K562 (cell line): ENCODE measurements at regions not wholly inside any gene's neighbourhood (a gene's known extent, or its start where the extent isn't known, plus 50 kb on each side); places are given as distances from the start of the nearest gene placed in this dataset.

Source experiments
- ATAC-seq: fragments of 200-7000 bp; cut with Tn5 transposase; 3 replicates; pipeline ENCODE4 v1.9.1; 2020; ENCODE audit warnings: moderate library complexity
- BruUV-seq: library from RNA; stranded (reverse); fragments of 400-500 nt; replicated peaks from 2 replicates; lab custom pipeline; 2021; lab: Mats Ljungman, UMichigan
- CTCF ChIA-PET: fragments of 300-600 bp; formaldehyde crosslinking; extraction: SDS; loops from one replicate; lab custom pipeline; 2021; ENCODE audit warnings: low intra/inter-chr PET ratio; lab: Yijun Ruan, JAX
- POLR2A ChIA-PET: fragments of 300-600, 350-650 bp; sonication (Branson Sonifier 250); formaldehyde crosslinking; extraction: SDS; loops from one replicate; lab custom pipeline; 2021; ENCODE audit warnings: antibody characterized with exemption, inconsistent platforms; lab: Yijun Ruan, JAX
- DNase-seq, 4 experiments: peaks; one replicate each; pipeline versions ENCODE4 v3.0.0 to v3.0.0-alpha.2; 2011 to 2018; ENCODE audit warnings: low spot score in 3 of 4, mixed read lengths in 3 of 4; ENCODE audit errors: extremely low read depth in 1 of 4
- FAIRE-seq: peaks from 2 replicates; lab custom pipeline; 2011; peaks lifted over from hg19 to GRCh38; lab: Jason Lieb, UNC
- H2AFZ ChIP-seq: 2 replicates; pipeline ENCODE4 v1.6.0; 2011; ENCODE audit warnings: low read depth, low read length, control low read depth, inconsistent platforms
- H3K27ac ChIP-seq: fragments of 200-600 bp; 3 replicates; pipeline ENCODE4 v1.8.0; 2011; ENCODE audit warnings: low read depth, mild to moderate bottlenecking, control low read depth, inconsistent platforms, low read length, moderate library complexity, mixed read lengths; ENCODE audit errors: extremely low read depth
- H3K27me3 ChIP-seq, 2 experiments: fragments of 300-600 bp in 1 of 2; 2 replicates in 1 of 2; 3 replicates in 1 of 2; pipeline versions ENCODE4 v1.6.0 to v1.8.0; 2011; ENCODE audit warnings: inconsistent platforms in 2 of 2, low read length in 2 of 2, mild to moderate bottlenecking in 1 of 2, mixed read lengths in 1 of 2, moderate library complexity in 1 of 2; ENCODE audit not compliant: control insufficient read depth in 2 of 2, insufficient read depth in 2 of 2
- H3K36me3 ChIP-seq: fragments of 300-600 bp; 3 replicates; pipeline ENCODE4 v1.8.0; 2011; ENCODE audit warnings: mild to moderate bottlenecking, low read length, inconsistent platforms; ENCODE audit not compliant: control insufficient read depth, insufficient read depth
- H3K4me1 ChIP-seq, 2 experiments: fragments of 200-600 bp in 1 of 2; replicated peaks in 1 of 2; 2 replicates in 1 of 2; 3 replicates in 1 of 2; pipeline versions ENCODE4 v1.5.1 to v1.8.0; 2011; ENCODE audit warnings: inconsistent platforms in 2 of 2, low read length in 2 of 2, mild to moderate bottlenecking in 1 of 2, mixed read lengths in 1 of 2, moderate library complexity in 1 of 2; ENCODE audit not compliant: control insufficient read depth in 2 of 2, insufficient read depth in 2 of 2
- H3K4me2 ChIP-seq: 2 replicates; pipeline ENCODE4 v1.6.1; 2011; ENCODE audit warnings: low read length, control low read depth, inconsistent platforms, mixed read lengths; ENCODE audit not compliant: insufficient read depth
- H3K4me3 ChIP-seq: fragments of 200-600 bp; sonication (generic), shearing (Covaris generic); 2 replicates; pipeline ENCODE4 v1.5.1; 2016; ENCODE audit warnings: control low read depth, inconsistent platforms
- H3K79me2 ChIP-seq: fragments of 200-600 bp; 3 replicates; pipeline ENCODE4 v1.8.0; 2011; ENCODE audit warnings: low read length, inconsistent platforms; ENCODE audit not compliant: control insufficient read depth, insufficient read depth
- H3K9ac ChIP-seq, 2 experiments: 2 replicates each; pipeline versions ENCODE4 v1.6.0 to v1.6.1; 2011; ENCODE audit warnings: low read depth in 2 of 2, low read length in 2 of 2, control low read depth in 1 of 2, inconsistent platforms in 1 of 2, mild to moderate bottlenecking in 1 of 2, mixed read lengths in 1 of 2; ENCODE audit not compliant: insufficient read depth in 1 of 2
- H3K9me1 ChIP-seq: one replicate; pipeline ENCODE4 v1.6.0; 2011; ENCODE audit warnings: inconsistent platforms, mild to moderate bottlenecking, low read length, moderate library complexity; ENCODE audit not compliant: control insufficient read depth, insufficient read depth
- H3K9me3 ChIP-seq: replicated peaks from 2 replicates; pipeline ENCODE4 v1.5.1; 2011; ENCODE audit warnings: low read depth, low read length, inconsistent platforms; ENCODE audit not compliant: control insufficient read depth, insufficient read depth
- H4K20me1 ChIP-seq: replicated peaks from 2 replicates; pipeline ENCODE4 v1.6.1; 2011; ENCODE audit warnings: low read length, inconsistent platforms, mixed read lengths; ENCODE audit not compliant: control insufficient read depth, insufficient read depth
- ARHGAP35 ChIP-seq: fragments of 450-650 bp; IDR thresholded peaks from 2 replicates; pipeline ENCODE4 v1.6.1; 2018; ENCODE audit not compliant: partially characterized antibody
- RBFOX2 ChIP-seq: fragments of 200-400 bp; formaldehyde crosslinking; IDR thresholded peaks from 2 replicates; pipeline ENCODE4 v1.6.1; 2017; ENCODE audit warnings: low read depth, mild to moderate bottlenecking, low read length, moderate library complexity
- ZNF347 ChIP-seq: fragments of 450-650 bp; formaldehyde crosslinking; IDR thresholded peaks from 2 replicates; pipeline ENCODE4 v1.4.0; 2020; ENCODE audit warnings: low read depth, mild to moderate bottlenecking, moderate library complexity
- ZNF398 ChIP-seq: fragments of 250-450 bp; sonication (Bioruptor Pico); IDR thresholded peaks from 2 replicates; pipeline ENCODE4 v1.8.0; 2021; ENCODE audit warnings: moderate library complexity, mild to moderate bottlenecking, inconsistent platforms
- WGBS: fragments of 100-300 bp; shearing (Covaris generic); methylation state at CpG from one replicate; pipeline ENCODE4 v1.1.6; 2016; ENCODE audit warnings: low coverage, mixed read lengths; ENCODE audit not compliant: insufficient coverage; ENCODE audit errors: missing lambda C conversion rate; 5-methylcytosine and 5-hydroxymethylcytosine counted together
- in situ Hi-C: fragments of 300-500 bp; cut with MboI; formaldehyde crosslinking; loops from 4 replicates; pipeline ENCODE4 v1.15.0; 2018; ENCODE audit warnings: inconsistent platforms, mixed read lengths
- intact Hi-C: fragments of 100-400 bp; cut with micrococcal nuclease; formaldehyde crosslinking; loops from 2 replicates; pipeline ENCODE4 v1.14.2; 2022

- Histone ChIP-seq H3K36me3 (no peaks in the 10 kb centered on the region), H3K9me1 (no peaks in the 10 kb centered on the region), H3K9ac (no peak overlapping the region), H3K27me3 (0 out of 5 replicates have a peak, but pooled peaks cover 0 to under 1% of the 10 kb centered on the region in 2 experiments), H3K79me2 (no peaks in the 10 kb centered on the region), H3K4me1 (no peaks in the 10 kb centered on the region), H3K4me2 (no peak overlapping the region), H2AFZ (no peak overlapping the region), H3K9me3 (no peaks in the 10 kb centered on the region), H3K27ac (no peak overlapping the region), H4K20me1 (no peaks in the 10 kb centered on the region), H3K4me3 (no peak overlapping the region)
- in situ Hi-C loops (no loop called here), intact Hi-C loops (no loop called here)
- BruUV-seq, result no TSS peak
- ATAC-seq (no peak), FAIRE-seq (no peak), DNase-seq (no peak)
- ChIA-PET POLR2A (no interaction called here), CTCF (no interaction called here)
- WGBS, result 0% methylated on average over 1 of the region's 1 CpG
- no peak for TF ChIP-seq ARHGAP35
- no peak for TF ChIP-seq ZNF398 (CRISPR knock-in tag)
- TF ChIP-seq ZNF347 (CRISPR knock-in tag), result no peak
- TF ChIP-seq RBFOX2, result no peak
- TF ChIP-seq, all 486 proteins: peak for 0
Measured at GRCh38 chr2:19682493-19682892, 219.3 kb downstream of the TTC32 start.
